ENCODE measurements at regions not wholly inside any gene's neighbourhood (a gene's known extent, or its start where the extent isn't known, plus 50 kb on each side); places are given as distances from the start of the nearest gene placed in this dataset.
A peak's percentile ranks its signal among the peaks of the same experiment; 100 is the strongest.

DNA sequence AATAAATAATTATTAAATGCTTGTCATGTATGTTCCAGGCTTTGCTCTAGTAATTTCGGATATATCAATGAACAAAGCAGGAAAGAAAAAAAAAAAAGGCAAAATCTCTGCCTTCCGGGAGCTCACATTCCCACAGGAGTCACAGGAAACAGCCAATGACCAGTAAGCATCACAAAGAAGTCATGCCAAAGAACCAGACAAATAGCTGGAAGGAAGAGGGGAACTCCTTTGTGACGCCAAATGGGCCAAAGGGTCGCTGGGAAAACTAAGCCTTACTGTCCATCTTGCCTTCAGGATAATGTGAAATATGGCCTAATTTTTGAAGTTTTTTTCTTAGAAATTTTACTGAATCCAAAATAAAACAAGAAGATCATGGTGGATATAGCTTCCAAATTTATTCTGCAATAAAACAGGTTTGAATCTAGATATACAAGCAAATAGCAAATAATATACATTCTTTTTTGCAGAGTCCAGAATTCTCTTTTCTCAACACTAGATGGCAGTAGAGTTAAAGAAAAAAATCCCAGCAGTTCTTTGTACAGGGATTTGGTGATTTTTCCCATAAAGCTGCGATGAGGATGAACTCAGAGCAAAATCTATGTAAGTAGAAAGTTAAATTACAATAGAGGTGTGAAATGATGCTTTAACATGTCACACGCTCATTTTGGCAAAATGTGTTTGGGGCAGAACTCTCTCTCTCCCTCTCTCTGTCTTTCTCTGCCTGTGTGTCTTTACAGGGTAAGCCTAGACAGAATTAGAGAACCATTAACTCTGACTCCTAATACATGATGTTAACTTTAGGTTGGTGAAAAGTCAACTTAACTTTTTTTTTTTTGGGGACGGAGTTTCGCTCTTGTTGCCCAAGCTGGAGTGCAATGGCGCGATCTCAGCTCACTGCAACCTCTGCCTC is 60.0 kb upstream of the TUT7 start:
- TF ChIP-seq, protein P1, sequence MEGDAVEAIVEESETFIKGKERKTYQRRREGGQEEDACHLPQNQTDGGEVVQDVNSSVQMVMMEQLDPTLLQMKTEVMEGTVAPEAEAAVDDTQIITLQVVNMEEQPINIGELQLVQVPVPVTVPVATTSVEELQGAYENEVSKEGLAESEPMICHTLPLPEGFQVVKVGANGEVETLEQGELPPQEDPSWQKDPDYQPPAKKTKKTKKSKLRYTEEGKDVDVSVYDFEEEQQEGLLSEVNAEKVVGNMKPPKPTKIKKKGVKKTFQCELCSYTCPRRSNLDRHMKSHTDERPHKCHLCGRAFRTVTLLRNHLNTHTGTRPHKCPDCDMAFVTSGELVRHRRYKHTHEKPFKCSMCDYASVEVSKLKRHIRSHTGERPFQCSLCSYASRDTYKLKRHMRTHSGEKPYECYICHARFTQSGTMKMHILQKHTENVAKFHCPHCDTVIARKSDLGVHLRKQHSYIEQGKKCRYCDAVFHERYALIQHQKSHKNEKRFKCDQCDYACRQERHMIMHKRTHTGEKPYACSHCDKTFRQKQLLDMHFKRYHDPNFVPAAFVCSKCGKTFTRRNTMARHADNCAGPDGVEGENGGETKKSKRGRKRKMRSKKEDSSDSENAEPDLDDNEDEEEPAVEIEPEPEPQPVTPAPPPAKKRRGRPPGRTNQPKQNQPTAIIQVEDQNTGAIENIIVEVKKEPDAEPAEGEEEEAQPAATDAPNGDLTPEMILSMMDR (IDR thresholded peaks at IDR 0.05; ENCODE audit: low read depth, low read length, poor library complexity, severe bottlenecking), result peak; percentile 66
- no peak for TF ChIP-seq EZH2phosphoT487 (IDR thresholded peaks at IDR 0.05; ENCODE audit: borderline replicate concordance, low read length)

Data from DOHH2 (cell line).